HG03108 (cell line): ENCODE measurements at regions not wholly inside any gene's neighbourhood (a gene's known extent, or its start where the extent isn't known, plus 50 kb on each side); places are given as distances from the start of the nearest gene placed in this dataset.
"Not testable (repeated sequence)": the region's sequence is repeated elsewhere in the genome, so short reads cannot be mapped to it uniquely, and the experiment has no call there.

ENCODE experiments used
- ATAC-seq: cut with Tn5 transposase; IDR thresholded peaks from one replicate; pipeline ENCODE4 v1.9.1; 2021; ENCODE audit warnings: moderate library complexity; ENCODE audit not compliant: unreplicated experiment

DNA sequence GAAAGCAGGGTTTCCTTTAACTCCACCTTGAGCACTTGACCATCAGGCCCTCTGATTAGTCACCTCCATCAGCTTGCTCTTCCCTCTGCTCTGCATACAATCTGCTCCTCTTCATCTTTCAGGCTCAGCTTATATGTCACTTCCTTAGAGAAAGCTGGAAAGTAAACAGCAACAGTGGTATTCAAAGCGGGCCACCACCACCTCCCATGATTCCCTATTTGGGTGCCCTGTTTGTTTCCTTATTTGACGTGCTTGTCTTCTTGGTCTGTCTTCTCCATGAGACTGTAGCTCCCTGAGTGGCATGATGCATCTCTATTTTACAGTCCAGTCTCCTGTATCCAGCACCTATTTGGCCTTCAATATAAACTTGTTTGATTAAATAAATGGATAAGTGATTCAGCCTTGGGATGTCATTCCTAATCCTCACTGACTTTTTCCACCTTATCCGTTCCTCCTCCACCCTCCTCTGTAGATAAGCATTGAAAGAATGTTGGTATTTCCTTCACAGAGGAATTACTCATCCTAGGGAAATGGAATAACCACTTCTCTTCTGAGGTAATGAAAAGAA, 102.8 kb upstream of the SGK1 start:
- ATAC-seq, result no peak

DNA sequence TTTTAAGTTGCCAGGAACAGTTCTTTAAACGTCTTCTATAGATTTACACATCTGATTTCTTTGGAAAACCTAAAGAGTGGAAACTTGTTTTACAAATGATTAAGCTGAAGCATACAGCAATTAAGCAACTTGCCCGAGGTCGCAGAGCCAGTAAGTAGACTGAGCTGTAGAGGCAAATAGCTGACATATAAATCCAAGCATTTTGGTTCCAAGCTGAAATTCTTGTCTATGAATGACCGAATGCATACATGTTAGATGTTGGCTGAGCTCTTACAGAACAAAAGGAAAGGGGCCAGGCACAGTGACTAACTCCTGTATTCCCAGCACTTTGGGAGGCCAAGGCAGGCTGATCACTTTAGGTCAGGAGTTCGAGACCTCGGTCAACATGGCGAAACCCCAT, 101.8 kb upstream of the SGK1 start:
- ATAC-seq, result no peak

DNA sequence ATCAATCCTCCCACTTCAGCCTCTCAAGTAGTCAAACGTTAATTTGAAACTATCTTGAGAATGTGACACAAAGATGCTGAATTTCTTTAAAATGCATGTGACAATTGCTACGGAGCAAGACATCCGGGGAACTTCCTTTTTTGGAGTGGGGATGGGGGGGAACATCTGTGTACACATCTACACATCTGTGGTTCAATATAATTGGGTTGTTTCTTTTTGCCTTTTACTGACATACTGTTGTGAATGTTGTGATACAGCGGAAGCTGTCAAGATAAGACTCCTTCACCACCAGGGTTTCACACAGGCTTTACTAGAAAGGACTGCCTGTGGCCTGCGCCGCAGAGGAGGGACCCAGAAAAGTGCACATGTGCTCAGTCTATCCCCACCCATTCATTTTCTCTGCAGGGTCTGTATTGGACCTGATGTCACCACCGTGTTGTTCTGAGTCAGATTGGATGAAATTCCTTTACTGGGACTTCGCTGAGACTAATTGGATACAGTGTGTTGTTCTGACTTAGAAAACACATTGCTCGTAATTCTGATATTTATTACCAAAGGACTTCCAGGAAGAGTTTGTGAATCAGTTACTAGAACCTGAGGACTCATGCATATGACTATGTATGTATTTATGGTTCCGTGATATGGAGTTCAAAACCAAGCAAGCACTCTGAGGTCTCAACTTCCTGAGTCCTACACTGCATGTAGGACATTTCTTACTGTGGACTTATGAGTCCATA, 98.7 kb upstream of the SGK1 start:
- ATAC-seq, result no peak

DNA sequence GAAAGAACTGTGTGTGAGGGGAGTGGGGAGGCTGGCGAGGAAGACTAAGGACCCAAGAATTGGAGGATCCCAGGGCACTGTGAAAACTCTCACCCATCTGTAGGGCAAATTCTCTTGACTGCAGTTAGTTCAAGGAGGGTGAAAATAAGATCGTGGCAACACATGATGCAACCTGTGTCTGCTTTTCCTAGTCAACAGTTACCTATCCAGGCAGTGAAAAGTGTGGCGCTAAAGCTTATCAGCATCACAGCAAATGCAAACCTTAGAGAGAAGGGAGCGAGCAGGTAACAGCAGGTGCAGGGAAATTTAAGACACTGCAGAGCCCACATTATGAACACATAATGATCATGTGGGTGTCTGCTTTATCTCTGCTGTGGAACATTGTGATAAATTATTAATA, 97.7 kb upstream of the SGK1 start:
- no peak for ATAC-seq

DNA sequence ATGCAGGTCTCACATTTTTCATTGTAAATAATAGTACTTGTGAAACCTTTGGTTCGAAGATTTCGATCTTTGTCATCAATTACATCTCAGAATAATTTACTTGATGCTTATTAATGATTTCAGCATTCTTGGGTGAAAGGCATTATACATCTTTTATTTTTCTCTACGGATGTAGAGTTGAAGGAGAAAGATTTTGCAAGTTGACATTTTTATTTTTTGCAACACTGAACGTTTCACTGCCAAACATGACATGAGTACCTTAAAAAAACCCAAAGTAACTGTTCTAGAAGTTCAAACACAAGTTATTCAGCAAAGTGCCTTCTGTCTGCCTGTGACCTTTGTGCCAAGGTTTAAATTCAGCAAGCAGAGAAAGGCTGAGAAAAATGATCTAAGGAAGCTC, 97.3 kb upstream of the SGK1 start:
- ATAC-seq, result no peak

DNA sequence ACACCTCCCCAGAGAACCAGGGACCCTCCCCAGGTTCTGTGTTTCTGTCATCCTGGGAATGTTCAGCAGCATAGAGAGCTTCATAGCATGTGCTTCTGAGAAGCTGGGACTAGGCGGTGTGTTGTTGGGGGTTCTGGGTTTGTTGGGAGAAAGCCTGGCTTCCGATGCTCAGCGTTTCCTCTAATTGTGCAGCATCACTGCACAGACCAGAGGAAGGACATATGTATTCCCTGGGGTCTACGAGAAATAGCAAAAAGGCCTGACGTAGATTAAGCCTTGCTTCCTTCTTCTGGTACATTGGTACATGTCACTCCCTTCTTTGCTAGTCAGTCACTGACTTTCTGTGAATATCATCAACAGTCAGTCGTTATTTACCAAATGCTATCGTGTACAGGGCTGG, 96.9 kb upstream of the SGK1 start:
- no peak for ATAC-seq

DNA sequence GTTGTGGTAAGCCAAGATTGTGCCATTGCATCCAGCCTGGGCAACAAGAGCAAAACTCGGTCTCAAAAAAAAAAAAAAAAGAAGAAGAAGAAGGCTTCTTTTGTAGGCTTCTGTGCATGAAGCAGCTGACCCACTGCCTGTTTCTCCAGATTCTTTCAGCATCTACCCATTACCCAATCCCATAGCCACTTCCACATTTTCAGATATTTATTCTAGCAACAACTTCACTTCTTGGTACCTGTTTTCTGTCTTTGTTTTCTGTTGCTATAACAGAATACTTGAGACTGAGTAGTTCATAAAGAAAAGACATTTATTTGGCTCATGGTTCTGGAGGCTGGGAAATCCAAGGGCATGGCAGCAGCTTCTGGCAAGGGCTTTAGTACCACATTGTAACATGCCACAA, 95.3 kb upstream of the SGK1 start:
- no peak for ATAC-seq

DNA sequence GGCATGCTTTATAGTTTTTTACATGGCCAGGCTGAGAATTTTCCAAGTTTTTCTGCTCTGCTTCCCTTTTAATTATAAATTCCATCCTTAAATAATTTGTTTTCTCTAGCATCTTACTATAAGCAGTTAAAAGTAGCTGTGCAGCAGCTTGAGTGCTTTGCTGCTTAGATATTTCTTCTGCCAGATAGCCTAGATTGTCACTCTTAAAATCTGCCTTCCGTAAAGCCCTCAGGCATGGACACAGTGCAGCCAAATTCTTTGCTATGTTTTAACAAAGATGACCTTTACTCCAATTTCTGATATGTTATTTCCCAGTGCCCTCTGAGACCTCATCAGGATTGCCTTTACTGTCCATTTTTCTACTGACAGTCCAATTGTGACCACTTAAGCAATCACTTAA, 92.6 kb upstream of the SGK1 start:
- no peak for ATAC-seq

DNA sequence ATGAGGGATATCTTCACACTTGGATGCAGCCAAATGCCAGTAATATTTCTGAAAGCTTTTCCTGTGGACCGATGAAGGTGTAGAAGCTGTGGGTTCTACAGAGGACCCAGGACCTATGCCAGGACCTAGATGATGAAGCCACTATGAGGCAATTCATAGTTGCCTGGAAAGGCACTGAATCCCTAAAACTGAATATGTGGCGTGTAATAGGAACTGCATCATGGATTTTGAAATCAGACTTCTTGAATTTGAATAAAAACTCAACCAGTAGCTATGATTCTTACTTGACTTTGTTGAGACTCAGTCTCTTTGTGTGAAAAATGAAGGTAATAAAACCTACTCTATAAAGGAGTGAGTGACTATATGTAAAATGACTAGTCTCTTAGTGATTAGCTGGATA, 89.9 kb upstream of the SGK1 start:
- no peak for ATAC-seq

DNA sequence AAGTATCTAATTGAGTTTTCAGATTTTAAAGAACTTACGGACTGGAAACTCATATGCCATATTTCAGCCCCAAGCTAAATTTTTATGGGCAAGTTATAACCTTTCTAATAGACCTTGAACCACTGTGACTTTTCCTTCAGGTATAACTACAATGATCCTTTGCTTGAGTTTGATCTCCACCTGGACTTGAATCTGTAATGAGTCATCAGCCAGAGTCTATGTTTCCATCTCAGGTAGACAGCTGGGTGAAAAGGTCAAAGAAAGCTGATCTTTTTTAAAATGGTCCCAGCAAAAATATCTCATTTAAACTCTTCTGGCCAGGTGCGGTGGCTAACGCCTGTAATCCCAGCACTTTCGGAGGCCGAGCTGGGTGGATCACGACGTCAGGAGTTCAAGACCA, 88.4 kb upstream of the SGK1 start:
- no peak for ATAC-seq

DNA sequence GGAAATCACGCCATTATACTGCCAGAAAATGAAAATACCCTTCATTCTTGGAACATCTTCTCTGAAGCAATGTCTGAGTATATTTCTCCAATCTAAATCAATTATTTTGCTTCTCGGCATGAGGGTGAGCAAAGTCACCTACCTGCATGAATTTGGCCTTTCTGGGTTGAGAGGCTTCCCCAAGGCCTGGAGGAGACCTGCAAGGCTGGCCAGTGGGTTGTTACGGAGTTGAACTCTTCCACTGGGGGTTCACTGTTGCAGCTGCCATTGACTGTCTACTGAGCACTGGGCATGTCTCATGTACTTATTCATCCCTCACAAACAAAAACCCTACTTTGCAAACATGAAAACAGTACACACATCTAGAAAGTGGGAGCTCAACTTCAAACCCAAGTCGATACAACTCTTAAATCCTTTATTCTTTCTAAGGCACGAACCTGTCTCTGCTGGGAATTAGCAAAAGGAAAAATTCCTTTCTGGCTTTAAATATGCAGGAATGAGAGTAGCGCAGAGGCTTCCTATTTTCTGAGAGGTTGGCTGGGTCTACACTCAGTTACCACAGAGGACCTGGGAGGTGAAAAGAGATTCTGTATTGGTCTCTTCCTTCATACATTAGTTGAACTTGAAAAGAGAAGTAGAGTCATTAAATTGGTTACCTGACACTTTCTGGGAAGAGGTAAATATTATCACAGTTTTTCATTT, 87.6 kb upstream of the SGK1 start:
- no peak for ATAC-seq

DNA sequence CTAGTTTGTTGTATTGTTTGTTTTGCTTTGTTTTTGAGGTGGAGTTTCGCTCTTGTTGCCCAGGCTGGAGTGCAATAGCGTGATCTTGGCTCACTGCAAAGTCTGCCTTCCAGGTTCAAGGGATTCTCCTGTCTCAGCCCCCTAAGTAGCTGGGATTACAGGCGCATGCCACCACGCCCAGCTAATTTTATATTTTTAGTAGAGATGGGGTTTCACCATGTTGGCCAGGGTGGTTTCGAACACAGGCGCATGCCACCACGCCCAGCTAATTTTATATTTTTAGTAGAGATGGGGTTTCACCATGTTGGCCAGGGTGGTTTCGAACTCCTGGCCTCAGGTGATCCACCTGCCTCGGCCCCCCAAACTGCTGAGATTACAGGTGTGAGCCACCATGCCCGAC, 85.4 kb upstream of the SGK1 start:
- ATAC-seq, result not testable (repeated sequence)

DNA sequence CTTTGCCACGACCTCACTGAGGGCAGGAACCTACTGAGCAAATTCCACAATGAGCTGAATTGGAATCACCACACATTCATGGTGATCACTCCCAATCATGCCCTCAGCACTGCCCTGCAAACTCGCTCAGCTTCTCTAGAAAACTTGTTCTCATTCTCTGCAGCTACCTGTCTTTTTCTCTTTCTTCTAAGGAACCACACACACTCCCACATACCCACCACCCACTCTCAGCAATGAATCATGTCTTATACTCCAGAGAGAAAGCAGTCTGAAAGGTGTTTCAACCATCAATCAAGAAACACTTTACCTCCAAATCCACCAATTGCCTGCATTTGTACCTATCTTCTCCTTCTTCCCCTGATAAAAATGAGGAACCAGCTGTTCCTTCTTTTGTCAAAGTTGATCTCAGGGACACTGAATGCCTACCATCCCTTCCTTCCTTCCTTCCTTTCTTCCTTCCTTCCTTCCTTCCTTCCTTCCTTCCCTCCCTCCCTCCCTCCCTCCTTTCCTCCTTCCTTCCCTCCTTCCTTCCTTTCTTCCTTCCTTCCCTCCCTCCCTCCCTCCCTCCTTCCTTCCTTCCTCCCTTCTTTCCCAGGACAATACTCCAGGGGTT, 84.6 kb upstream of the SGK1 start:
- ATAC-seq, result no peak

DNA sequence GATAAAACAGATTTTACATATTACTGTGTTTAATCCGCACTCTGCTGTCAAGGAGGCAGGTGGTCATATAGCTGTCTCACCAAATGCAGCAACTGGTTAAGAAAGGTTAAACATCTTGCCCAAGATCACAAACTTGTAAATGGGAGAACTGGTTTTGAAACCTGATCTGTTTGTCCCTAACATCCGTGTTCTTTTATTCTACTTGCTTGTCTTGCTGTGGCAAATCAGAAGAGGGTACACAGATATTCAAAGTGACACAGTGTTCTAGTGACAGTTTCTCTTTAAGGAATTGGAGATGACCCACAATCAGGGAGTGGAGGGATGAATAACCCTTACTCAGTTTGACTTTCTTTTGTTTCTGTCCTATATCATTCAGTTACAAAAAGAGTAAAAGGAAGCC, 83.0 kb upstream of the SGK1 start:
- no peak for ATAC-seq

DNA sequence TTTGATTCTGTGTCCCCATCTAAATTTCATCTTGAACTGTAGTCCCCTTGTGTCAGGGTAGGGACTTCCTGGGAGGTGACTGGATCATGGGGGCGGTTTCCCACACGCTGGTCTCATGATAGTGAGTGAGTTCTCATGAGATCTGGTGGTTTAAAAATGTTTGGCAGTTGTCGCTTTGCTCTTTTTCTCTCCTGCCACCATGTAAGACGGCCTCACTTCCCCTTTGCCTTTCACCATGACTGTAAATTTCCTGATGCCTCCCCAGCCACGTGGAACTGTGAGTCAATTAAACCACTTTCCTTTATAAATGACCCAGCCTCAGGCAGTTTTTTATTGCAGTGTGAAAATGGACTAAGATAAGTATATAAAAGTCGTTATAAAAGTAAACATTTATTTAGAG, 80.5 kb upstream of the SGK1 start:
- ATAC-seq, result no peak

DNA sequence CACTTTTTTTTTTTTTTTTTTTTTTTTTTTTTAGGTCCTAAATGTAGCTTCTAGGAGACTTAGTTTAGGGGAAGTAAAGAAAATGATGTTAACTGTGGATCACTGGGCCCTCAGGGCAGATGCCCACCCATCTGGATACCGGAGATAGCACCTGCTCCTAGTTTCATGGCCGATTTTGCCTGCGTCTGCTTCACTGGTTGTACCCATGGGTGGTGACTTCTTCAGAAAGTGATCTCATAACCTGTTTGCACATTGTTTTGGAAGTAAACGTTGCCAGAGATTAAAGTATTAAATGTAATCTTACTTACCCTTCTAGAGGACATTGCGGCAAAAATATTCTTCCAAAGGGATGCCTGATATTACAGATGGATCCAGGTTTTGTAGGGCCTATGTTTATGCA, 79.8 kb upstream of the SGK1 start:
- no peak for ATAC-seq

DNA sequence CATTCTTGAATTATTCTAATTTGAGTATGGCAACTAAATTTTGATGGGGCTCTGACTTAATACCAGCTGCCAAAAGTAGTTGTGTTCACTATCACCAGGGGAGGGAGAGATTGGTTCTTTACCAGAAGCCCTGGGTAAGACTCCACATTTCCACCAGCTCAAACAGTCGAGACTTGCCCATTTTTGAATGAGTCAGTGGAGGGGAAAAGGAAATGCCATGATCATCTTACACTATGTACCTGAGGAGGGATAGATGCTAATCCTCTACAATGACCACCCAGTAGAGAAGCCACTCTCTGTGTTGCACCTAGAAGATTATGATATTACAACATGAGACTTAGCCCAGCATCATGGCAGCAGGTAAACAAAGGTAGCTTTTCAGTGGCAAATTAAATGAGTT, 77.0 kb upstream of the SGK1 start:
- ATAC-seq, result no peak

DNA sequence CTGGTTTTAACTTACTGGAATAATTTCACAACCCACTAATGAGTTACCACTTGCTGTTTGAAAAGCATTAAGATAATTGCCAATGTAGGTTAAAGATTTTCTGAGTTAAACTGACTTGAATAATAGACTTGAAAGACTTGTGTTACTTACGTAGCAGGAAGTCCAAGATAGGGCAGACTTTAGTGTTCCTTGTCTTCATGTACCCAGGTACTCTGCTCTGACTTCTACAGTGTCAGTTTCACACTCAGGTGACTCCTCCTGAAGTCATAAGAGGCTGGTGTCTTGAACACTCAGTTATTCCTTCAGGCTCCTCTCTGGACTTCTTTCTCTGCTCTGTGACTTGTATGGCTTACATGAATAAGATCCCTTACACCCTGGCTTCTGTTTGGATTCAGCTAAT, 76.3 kb upstream of the SGK1 start:
- no peak for ATAC-seq

DNA sequence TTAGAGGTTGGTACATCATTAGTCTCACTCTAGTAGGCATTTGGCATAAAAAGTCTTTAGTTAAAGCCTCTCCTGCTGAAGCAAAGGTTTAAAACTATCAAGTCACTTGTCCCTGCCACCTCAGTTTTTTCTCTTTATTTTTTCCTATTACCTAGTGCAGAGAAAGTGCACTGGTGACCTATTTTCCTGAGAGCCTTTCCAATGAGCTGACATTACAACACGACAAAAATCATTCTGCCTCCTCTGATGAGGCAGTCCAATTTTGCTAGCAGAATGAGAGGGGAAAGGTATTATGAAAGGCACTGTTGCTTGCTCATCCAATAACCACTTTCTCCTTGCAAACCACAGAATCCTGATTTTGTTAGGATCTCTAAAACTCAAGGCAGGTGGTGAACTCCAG, 73.3 kb upstream of the SGK1 start:
- no peak for ATAC-seq

DNA sequence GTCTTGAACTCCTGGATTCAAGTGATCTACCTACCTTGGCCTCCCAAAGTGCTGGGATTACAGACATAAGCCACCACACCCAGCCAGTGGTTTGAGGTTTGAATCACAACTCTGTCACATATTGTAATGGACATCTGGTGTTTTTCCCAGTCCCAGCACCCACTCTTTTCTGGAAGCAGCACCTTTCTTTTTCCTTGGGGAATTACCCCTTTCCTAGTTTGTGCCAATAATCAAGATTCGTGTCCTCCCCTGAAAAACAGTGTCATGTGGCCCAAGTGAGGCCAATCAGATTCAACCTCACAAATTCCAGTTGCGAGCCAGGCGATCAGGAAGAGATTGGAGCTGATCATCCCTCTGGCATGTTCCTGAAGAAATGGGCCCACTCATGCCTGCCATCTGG, 71.7 kb upstream of the SGK1 start:
- no peak for ATAC-seq

DNA sequence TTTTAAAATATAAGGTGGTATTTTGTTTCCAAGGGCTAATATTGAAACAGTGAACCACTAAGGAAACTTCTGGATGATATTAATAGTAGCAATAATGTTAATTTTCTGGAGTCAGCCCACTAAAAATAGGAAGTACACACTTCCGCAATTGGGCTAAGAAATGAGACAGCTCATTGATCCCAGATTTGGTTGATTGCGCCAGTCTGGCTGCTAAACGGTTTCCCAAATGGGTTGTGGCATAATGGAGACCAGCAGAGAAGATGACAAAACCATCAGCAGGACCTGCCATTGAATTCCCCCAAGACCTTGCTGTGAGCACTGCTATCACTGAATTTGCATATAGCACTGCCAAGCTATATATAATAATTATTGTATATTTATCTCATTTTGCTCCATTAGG, 71.2 kb upstream of the SGK1 start:
- ATAC-seq, result no peak

DNA sequence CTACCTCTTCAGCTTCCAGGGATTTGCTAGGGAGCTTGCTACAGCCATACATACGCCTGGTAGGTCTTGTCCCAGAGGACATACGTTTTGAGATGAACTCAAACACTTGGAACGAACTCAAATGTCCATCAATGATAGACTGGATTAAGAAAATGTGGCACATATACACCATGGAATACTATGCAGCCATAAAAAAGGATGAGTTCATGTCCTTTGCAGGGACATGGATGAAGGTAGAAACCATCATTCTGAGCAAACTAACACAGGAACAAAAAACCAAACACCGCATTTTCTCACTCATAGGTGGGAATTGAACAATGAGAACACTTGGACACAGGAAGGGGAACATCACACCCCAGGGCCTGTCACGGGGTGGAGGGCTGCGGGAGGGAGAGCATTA, 68.6 kb upstream of the SGK1 start:
- not testable (repeated sequence) for ATAC-seq
